ENCODE measurements at regions not wholly inside any gene's neighbourhood (a gene's known extent, or its start where the extent isn't known, plus 50 kb on each side); places are given as distances from the start of the nearest gene placed in this dataset.

DNA sequence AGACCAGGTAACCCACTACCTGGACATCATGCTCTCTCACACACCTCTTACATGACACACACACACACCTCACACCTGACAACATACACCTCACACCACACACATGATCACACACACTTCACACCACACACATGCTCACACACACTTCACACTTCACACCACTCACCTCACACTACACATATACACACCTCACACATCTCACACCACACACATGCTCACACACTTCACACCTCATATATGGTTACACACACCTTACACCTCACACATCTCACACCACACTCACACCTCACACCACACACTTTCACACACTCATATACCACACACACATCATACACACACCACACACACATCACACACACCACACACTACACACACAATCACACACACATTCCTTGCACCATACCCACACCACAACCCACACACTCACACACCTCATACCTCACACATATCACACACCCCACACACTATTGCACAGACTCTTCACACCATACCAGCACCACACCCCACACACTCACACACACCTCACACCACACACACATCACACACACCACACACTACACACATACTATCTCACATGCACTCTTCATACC lies 98.1 kb upstream of the PIEZO2 start:
- TF ChIP-seq POLR2AphosphoS5 (IDR thresholded peaks at IDR 0.05), result no peak
- TF ChIP-seq, protein P1, sequence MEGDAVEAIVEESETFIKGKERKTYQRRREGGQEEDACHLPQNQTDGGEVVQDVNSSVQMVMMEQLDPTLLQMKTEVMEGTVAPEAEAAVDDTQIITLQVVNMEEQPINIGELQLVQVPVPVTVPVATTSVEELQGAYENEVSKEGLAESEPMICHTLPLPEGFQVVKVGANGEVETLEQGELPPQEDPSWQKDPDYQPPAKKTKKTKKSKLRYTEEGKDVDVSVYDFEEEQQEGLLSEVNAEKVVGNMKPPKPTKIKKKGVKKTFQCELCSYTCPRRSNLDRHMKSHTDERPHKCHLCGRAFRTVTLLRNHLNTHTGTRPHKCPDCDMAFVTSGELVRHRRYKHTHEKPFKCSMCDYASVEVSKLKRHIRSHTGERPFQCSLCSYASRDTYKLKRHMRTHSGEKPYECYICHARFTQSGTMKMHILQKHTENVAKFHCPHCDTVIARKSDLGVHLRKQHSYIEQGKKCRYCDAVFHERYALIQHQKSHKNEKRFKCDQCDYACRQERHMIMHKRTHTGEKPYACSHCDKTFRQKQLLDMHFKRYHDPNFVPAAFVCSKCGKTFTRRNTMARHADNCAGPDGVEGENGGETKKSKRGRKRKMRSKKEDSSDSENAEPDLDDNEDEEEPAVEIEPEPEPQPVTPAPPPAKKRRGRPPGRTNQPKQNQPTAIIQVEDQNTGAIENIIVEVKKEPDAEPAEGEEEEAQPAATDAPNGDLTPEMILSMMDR (IDR thresholded peaks at IDR 0.05), result no peak
